Renal pelvis (tissue), 1 donor: ENCODE measurements at regions not wholly inside any gene's neighbourhood (a gene's known extent, or its start where the extent isn't known, plus 50 kb on each side); places are given as distances from the start of the nearest gene placed in this dataset.

ENCODE experiments used
- DNase-seq: peaks from one replicate; pipeline ENCODE4 v3.0.0-alpha.2; 2013

DNA sequence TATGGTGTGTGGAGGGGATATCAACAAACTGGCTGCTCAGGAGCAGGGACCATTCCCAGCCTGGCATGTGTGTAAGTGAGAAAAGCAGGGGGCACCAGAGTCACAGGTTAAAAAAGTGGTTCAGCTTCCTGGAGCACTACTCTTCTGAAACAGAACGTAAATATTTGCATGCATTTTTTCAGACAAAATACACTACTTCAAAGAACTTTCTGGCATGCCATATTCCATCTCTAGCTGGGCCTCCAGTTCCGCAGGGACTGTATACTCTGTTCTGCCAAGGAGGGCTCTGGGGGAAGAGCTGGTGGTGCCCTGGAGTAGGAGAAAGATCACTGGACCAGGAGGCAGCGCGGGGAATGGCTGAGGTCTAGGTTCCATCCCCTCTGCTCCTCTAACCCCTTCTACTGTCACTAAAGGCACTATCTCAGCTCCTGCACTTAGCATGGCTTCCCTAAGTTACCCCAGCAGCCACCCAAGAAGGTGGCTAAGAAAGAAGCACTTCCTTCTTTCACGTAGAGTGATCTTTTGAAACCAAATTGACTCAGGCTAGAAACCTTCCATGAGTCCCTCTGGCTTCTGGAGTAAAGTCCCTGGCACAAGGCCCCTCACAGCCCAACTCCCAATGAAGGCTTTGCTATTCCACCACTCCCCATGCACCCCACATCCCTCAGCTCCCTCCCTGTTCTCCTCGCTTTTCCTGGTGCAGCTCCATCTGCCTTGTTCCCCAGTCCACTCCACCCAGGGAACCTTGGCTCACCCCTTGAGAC is 57.6 kb upstream of the CABLES1 start:
- peak; percentile 38 for DNase-seq

DNA sequence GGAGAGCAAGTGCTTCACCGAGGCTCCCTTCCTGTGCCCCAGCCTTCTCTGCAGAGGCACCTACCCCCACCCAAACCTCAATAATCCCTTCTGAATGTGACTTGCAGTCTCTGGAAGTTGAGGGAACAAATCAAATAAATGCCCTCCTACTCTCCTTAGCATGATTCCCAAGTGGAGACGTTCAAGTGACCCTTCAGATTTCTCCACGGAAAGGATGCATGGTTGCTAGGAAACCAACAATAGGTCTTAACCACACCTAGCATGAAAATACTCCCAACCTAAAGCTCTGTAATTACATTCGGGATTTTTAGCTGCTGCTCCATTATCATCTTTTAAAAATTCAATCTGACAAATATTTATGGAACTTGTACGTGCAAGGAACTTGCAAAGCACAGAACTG is 50.2 kb upstream of the CABLES1 start:
- DNase-seq = no peak
